Anterior cingulate cortex (tissue), 58 donors: ENCODE measurements at regions not wholly inside any gene's neighbourhood (a gene's known extent, or its start where the extent isn't known, plus 50 kb on each side); places are given as distances from the start of the nearest gene placed in this dataset.
"Not testable (repeated sequence)": the region's sequence is repeated elsewhere in the genome, so short reads cannot be mapped to it uniquely, and the experiment has no call there.

Source experiments
- DNase-seq, 58 donors: peaks; one replicate each; lab custom pipeline; 2025; lab: John Stamatoyannopoulos, UW

DNA sequence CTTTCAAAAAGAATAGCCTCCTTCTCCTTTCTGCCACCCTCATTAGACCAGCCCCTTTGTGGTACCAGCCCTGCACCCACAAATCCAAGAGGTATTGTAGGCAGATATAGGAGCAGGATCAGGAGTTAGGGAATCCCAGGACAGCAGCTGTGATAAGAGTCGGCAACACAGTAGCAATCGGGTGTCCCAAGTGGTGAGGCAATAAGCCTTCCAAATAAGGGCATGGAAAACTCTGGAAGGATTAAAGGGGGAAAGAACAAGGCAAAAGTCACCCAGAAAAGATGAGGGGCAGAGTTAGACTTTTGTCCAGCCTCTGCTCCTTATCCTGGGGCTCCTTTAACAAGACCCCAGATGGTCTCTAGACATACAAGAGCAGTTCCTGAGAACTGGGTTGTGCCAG, 204.2 kb downstream of the TBX5 start:
- no peak for DNase-seq

DNA sequence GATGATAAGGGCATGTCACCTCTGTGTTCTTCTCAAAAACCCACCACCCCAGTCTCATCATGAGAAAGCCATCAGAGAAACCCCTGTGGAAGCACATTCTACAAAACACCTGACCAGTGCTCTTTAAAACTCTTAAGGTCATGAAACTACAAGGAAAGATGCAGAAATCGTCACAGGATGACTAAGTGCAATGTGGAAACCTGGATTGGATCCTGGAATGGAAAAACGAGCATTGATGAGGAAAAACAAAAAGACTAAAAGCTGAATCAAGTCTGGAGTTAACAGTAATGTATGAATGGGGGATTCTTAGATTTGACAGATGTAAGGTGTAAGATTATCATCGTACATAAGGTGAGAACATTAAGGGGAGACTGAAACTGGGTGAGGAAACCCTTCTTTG, 211.0 kb downstream of the TBX5 start:
- no peak for DNase-seq

- DNase-seq, result no peak
Observed at GRCh38 chr12:114194066-114194465, 211.9 kb downstream of the TBX5 start.

GRCh38 chr12:114193474-114193873, 212.5 kb downstream of the TBX5 start:
- no peak for DNase-seq

GRCh38 chr12:114192549-114192948, 213.4 kb downstream of the TBX5 start:
- DNase-seq, result no peak

- DNase-seq, result no peak
Observed at GRCh38 chr12:114192013-114192412, 213.9 kb downstream of the TBX5 start.

GRCh38 chr12:114191581-114191980, 214.4 kb downstream of the TBX5 start:
- no peak for DNase-seq

DNA sequence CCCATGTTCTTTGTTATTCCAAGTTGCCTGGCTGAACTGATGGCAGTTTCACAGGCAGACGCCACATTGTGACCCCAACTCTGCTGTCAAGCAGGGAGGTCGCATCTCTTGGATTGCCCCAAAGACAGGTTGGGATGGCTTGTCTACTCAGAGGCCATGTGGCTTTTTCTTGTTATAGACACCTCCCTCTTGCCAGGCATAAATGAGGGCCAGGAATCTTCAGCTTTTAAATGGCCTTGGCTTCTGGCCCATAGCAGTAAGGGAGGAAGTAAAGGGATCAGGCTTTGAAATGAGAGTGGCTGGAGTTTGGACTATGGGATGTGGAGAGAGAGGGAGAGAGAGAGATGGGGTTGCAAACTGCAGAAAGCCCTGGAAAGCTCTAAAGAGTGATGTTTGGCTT, 215.0 kb downstream of the TBX5 start:
- no peak for DNase-seq

DNA sequence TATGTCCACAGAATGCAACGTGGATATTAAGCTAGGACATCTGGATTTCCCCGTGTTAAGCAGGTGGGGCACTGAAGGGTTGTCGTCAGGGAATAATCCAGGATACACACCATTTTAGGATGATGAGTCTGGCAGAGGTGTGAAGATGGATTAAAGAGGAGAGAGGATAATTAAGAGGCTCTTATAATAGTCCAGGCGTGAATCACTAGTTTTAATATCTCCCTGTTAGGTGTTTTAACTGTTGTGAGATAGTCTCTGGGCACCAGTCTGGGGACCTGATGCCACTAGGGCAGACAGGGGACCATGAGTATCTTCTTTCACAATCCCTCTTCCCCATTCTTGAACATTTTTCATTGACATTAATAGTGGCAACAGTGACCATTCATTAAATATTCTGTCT, 216.7 kb downstream of the TBX5 start:
- no peak for DNase-seq

GRCh38 chr12:114186241-114187002, 219.5 kb downstream of the TBX5 start:
- DNase-seq, result peak in 54 of 58 donors; percentile 1 to 93 (median 63)

- DNase-seq, result no peak
Observed at GRCh38 chr12:114185036-114185435, 218.9 kb upstream of the RBM19 start.

GRCh38 chr12:114174326-114174725, 208.2 kb upstream of the RBM19 start:
- no peak for DNase-seq

DNA sequence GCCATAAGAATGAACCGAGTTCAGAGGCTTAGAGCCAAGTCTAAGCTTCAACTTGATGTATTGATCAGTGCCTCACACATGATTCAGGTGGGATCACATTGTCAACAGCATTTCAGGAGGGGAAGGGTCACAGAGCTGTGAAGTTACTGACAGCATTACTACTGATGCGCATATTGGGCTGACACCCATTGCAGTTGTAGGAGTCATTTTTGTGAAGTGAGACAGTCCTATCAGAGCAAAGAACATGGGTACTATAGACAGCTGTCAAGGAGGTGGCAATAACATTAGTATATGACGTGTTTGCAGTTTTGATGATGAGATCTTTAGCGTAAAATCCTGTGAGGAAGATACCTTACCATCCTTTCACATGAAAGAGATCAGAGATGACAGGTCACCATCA, 206.0 kb upstream of the RBM19 start:
- DNase-seq, result no peak

DNA sequence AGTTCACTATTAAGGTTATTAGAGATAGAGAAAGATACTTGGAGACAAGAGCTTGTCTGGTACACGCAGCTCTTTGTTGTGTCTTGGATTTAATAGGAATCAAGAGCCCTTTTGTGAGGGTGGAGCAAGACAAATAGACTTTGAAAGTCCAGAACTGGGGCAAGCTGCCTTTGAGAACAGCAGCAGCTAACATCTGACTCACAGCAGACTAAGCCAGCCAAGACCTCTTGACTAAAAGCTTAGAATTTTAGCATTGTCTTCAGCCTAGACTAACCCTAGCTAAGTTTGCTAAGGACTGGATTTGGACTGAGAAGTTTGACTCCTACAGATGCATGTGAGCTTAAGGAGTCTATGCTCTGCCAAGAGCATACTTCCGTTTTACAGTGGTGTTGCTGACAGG, 201.9 kb upstream of the RBM19 start:
- peak in 3 of 58 donors; percentile 0 to 2 (median 1) for DNase-seq

DNA sequence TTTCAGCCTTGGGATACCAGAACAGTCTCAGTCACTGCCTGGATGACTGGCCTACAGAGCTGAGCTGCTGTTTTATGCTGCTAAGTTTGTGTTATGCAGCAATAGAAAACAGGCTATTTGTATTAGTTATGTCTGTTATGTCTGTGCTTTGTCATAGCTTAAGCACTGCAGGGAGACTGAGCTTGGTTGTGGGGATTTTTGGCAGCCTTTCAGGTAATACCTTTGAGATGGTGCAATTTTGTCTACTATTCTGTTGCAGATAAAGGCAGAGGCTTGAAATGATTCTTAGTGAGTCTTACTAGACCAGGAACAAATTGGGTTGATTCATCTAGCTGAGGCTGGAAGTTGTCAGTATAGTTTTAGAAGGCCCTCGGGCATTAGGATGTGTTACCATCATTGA, 201.3 kb upstream of the RBM19 start:
- DNase-seq, result no peak

- peak in 40 of 58 donors; percentile 1 to 56 (median 18) for DNase-seq
Observed at GRCh38 chr12:114166362-114166761, 200.2 kb upstream of the RBM19 start.

DNA sequence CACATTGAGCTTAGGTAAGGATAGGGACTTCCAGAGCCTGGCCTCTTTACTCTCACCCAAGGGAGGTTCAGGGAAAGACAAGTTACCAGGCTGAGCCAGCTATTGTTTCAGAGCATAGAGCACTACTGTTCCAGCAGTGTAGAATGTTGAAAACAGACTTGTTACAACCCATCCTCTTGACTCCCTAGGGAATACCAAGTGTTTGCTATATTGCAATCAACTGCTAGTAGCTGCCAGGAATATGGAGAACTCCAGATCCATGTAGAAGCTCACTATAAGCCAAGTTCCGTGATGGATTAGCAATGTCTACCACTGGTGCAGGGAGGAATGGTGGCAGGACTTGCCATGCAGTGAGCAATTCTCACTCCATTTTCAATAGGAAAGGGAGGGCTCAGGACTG, 199.8 kb upstream of the RBM19 start:
- peak in 1 of 58 donors; percentile 6 for DNase-seq

DNA sequence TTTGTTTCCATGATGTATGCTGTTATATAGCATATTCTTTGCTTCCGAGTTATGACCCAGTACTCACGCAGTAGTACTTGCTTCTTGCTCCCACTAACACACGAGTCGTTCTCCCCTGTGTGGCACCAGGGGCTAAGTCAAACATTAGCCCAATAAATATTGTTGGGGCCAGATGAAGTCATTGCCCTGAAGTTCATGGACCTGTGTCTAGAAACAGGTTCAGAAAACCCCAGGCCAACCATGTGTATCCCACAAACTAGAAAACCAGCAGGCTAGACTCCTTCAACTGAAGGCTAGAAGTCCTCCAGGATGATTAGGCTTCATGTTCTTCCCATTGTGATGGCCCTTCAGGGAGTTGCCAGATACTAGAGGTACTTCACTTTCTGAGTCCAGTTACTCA, 198.2 kb upstream of the RBM19 start:
- no peak for DNase-seq

DNA sequence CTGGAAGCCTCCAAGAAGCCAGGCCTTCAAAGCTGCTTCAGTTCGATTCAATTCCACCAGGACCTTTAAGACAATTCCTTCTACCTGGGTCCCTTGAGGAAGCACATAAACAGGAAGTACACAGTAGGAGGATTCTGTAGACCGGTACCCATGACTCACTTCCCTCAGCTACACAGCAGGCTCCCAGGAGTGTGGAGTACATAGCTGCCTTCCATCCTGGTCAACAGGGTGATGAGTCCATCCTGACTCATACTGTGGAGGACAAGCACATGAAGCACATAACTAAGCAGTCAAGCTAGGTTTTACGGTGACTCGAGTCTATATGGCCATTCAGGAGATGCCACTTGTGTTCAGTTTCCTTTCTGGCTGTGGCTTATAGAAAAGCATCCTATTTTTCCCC, 197.6 kb upstream of the RBM19 start:
- DNase-seq, result no peak

GRCh38 chr12:114160445-114160844, 194.3 kb upstream of the RBM19 start:
- DNase-seq, result no peak

DNA sequence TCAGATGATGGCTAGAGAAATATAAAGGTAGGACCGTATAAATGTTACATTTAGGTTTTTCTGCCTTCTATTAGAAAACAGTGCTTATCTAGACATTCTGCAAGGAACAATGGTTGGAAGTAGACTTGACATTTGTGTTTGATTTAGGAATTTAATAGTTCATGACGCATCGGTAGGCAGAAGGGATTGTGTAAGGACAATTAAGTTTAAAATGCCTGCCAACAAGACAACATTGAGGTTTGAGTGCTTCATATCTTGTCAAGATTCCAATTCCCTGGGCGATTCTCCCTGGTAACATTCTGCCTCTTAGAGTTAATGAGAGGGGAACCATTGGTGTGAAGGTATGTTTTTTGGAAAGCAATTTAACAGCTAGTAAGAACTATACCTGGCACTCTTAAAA, 186.8 kb upstream of the RBM19 start:
- DNase-seq, result no peak

DNA sequence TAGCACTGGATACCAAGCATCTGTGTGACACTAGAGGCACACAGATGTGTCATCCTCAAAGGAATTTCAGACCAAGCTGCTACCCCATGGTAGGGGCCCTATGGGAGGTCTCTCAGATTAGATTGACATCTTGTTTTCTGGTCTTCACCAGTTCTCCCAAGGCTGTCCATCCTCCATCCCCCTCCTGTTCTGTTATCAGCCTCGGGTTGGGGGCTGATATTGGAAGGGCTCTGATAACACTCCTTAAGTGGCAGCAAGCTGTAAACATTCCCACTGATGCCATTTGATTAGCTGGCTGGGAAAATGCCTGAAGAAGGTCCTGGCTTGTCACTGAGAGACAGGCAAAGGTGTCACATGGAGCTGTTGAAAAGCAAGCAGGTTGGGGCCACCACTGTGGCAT, 185.9 kb upstream of the RBM19 start:
- DNase-seq, result no peak

DNA sequence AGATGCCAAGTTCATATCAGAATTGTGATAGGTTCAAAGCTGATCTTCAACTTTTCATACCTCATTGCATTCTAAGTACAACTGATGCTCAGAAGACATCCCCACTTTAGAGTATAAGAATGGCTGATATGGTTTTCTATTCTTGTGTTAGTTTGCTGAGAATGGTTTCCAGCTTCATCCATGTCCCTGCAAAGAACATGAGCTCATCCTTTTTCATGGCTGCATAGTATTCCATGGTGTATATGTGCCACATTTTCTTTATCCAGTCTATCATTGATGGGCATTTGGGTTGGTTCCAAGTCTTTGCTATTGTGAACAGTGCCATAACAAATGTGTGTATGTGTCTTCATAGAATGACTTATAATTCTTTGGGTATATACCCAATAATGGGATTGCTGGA, 184.5 kb upstream of the RBM19 start:
- not testable (repeated sequence) for DNase-seq
